SK-N-SH (cell line): ENCODE measurements at regions not wholly inside any gene's neighbourhood (a gene's known extent, or its start where the extent isn't known, plus 50 kb on each side); places are given as distances from the start of the nearest gene placed in this dataset.

Source experiments
- CTCF ChIA-PET: fragments of 300-600, 350-600 bp; formaldehyde crosslinking; extraction: SDS; loops from one replicate; lab custom pipeline; 2021; lab: Yijun Ruan, JAX
- POLR2A ChIA-PET: fragments of 350-600 bp; sonication (Branson Sonifier 250); formaldehyde crosslinking; extraction: SDS; loops from one replicate; lab custom pipeline; 2020; ENCODE audit warnings: antibody characterized with exemption, inconsistent platforms; lab: Yijun Ruan, JAX
- DNase-seq: peaks from one replicate; pipeline ENCODE4 v3.0.0; 2012
- H2AFZ ChIP-seq: fragments of 200-600 bp; sonication (generic); 2 replicates; pipeline ENCODE4 v1.8.1; 2016; ENCODE audit warnings: antibody characterized with exemption, mild to moderate bottlenecking, low read depth
- H3F3A ChIP-seq: fragments of 200-600 bp; sonication (generic); replicated peaks from 2 replicates; pipeline ENCODE3; 2016; ENCODE audit warnings: antibody characterized with exemption, mild to moderate bottlenecking; ENCODE audit not compliant: insufficient read depth
- H3K27ac ChIP-seq, 2 experiments: fragments of 200-500 bp in 1 of 2; fragments of 200-600 bp in 1 of 2; sonication (Bioruptor generic) in 1 of 2; sonication (generic), shearing (Covaris generic) in 1 of 2; 2 replicates each; pipeline versions ENCODE4 v1.5.1 to v1.6.1; 2014 to 2016; ENCODE audit warnings: low read depth in 2 of 2, inconsistent platforms in 1 of 2, low read length in 1 of 2, mild to moderate bottlenecking in 1 of 2, mixed read lengths in 1 of 2
- H3K27me3 ChIP-seq: fragments of 200-600 bp; sonication (generic), shearing (Covaris generic); 2 replicates; pipeline ENCODE4 v1.6.1; 2016; ENCODE audit warnings: mixed run types; ENCODE audit not compliant: insufficient read depth
- H3K36me3 ChIP-seq, 2 experiments: fragments of 200-500 bp in 1 of 2; fragments of 200-600 bp in 1 of 2; sonication (Bioruptor generic) in 1 of 2; sonication (generic) in 1 of 2; replicated peaks in 1 of 2; 2 replicates each; pipeline versions ENCODE3 to v1.5.1; 2014 to 2016; ENCODE audit warnings: low read length in 1 of 2, mild to moderate bottlenecking in 1 of 2; ENCODE audit not compliant: insufficient read depth in 2 of 2, control insufficient read depth in 1 of 2
- H3K4me1 ChIP-seq, 2 experiments: fragments of 200-500 bp in 1 of 2; fragments of 200-600 bp in 1 of 2; sonication (Bioruptor generic) in 1 of 2; sonication (generic), shearing (Covaris generic) in 1 of 2; 2 replicates each; pipeline versions ENCODE4 v1.5.1 to v1.6.1; 2014 to 2016; ENCODE audit warnings: low read depth in 1 of 2, low read length in 1 of 2, mixed run types in 1 of 2; ENCODE audit not compliant: insufficient read depth in 2 of 2, control insufficient read depth in 1 of 2
- H3K4me2 ChIP-seq: fragments of 200-600 bp; sonication (generic), shearing (Covaris generic); 2 replicates; pipeline ENCODE4 v1.6.1; 2017; ENCODE audit warnings: mixed run types
- H3K4me3 ChIP-seq, 2 experiments: fragments of 200-500 bp in 1 of 2; fragments of 200-600 bp in 1 of 2; sonication (Bioruptor generic) in 1 of 2; sonication (generic), shearing (Covaris generic) in 1 of 2; 2 replicates each; pipeline versions ENCODE4 v1.5.1 to v1.8.1; 2014 to 2016; ENCODE audit warnings: low read depth in 2 of 2, inconsistent platforms in 1 of 2, low read length in 1 of 2, mild to moderate bottlenecking in 1 of 2, mixed read lengths in 1 of 2, moderate library complexity in 1 of 2
- H3K79me2 ChIP-seq: fragments of 200-600 bp; sonication (generic); 2 replicates; pipeline ENCODE4 v1.8.1; 2017; ENCODE audit warnings: mild to moderate bottlenecking; ENCODE audit not compliant: insufficient read depth
- H3K9ac ChIP-seq: fragments of 200-600 bp; sonication (generic); 2 replicates; pipeline ENCODE4 v1.6.1; 2017; ENCODE audit warnings: mixed run types
- H3K9me2 ChIP-seq: fragments of 200-600 bp; sonication (generic); 2 replicates; pipeline ENCODE4 v1.6.1; 2017; ENCODE audit warnings: mixed run types
- H3K9me3 ChIP-seq: fragments of 200-600 bp; sonication (generic); 2 replicates; pipeline ENCODE4 v1.6.1; 2017; ENCODE audit warnings: mixed run types, mild to moderate bottlenecking, moderate library complexity
- H4K20me1 ChIP-seq: fragments of 200-600 bp; sonication (generic); 2 replicates; pipeline ENCODE4 v1.6.1; 2017; ENCODE audit warnings: mild to moderate bottlenecking, mixed run types; ENCODE audit not compliant: insufficient read depth
- CHD2 ChIP-seq: fragments of 150-350 bp; IDR thresholded peaks from 2 replicates; pipeline ENCODE4 v1.6.1; 2018; ENCODE audit warnings: low read length; ENCODE audit not compliant: partially characterized antibody
- ELF1 ChIP-seq: IDR thresholded peaks from 2 replicates; pipeline ENCODE4 v1.4.0; 2012
- EP300 ChIP-seq, 2 experiments: IDR thresholded peaks; 2 replicates each; pipeline versions ENCODE4 v1.4.0 to v1.6.1; 2012; ENCODE audit warnings: borderline replicate concordance in 1 of 2, low read depth in 1 of 2, low read length in 1 of 2
- EZH2phosphoT487 ChIP-seq: fragments of 200-600 bp; sonication (generic); IDR thresholded peaks from 2 replicates; pipeline ENCODE4 v1.6.1; 2017; ENCODE audit warnings: low read depth, mixed run types, mild to moderate bottlenecking, antibody characterized with exemption, moderate library complexity, borderline replicate concordance
- FOSL2 ChIP-seq: IDR thresholded peaks from 2 replicates; pipeline ENCODE4 v1.4.0; 2012; ENCODE audit warnings: low read depth, mild to moderate bottlenecking, moderate library complexity, borderline replicate concordance
- JUND ChIP-seq: IDR thresholded peaks from 2 replicates; pipeline ENCODE4 v1.4.0; 2012
- MAX ChIP-seq: IDR thresholded peaks from 2 replicates; pipeline ENCODE4 v1.4.0; 2012; ENCODE audit warnings: low read depth
- MEF2A ChIP-seq: IDR thresholded peaks from 2 replicates; pipeline ENCODE4 v1.4.0; 2012; ENCODE audit warnings: low read depth, borderline replicate concordance
- MXI1 ChIP-seq: IDR thresholded peaks from 2 replicates; pipeline ENCODE4 v1.6.1; 2012; ENCODE audit warnings: mild to moderate bottlenecking, low read depth, low read length, improper control_type of control experiment
- NFIC ChIP-seq: IDR thresholded peaks from 2 replicates; pipeline ENCODE4 v1.4.0; 2012; ENCODE audit warnings: borderline replicate concordance
- NRF1 ChIP-seq: IDR thresholded peaks from 2 replicates; pipeline ENCODE4 v1.6.1; 2012; ENCODE audit warnings: low read depth, mild to moderate bottlenecking, low read length
- PBX3 ChIP-seq: IDR thresholded peaks from 2 replicates; pipeline ENCODE4; 2012
- POLR2AphosphoS5 ChIP-seq: IDR thresholded peaks from 2 replicates; pipeline ENCODE4 v1.6.1; 2012; ENCODE audit warnings: low read depth, low read length
- RAD21 ChIP-seq: IDR thresholded peaks from 2 replicates; pipeline ENCODE4 v1.6.1; 2012; ENCODE audit warnings: mild to moderate bottlenecking, low read length
- RFX5 ChIP-seq: IDR thresholded peaks from 2 replicates; pipeline ENCODE4 v1.6.1; 2012; ENCODE audit warnings: mild to moderate bottlenecking, improper control_type of control experiment, low read length
- SMC3 ChIP-seq: IDR thresholded peaks from 2 replicates; pipeline ENCODE4 v1.6.1; 2012; ENCODE audit warnings: low read depth, low read length, improper control_type of control experiment
- TEAD4 ChIP-seq: IDR thresholded peaks from 2 replicates; pipeline ENCODE4 v1.4.0; 2012; ENCODE audit warnings: mild to moderate bottlenecking, borderline replicate concordance; ENCODE audit not compliant: insufficient read depth
- USF1 ChIP-seq: IDR thresholded peaks from 2 replicates; pipeline ENCODE4 v1.4.0; 2012; ENCODE audit warnings: low read depth, borderline replicate concordance
- YY1 ChIP-seq: IDR thresholded peaks from 2 replicates; pipeline ENCODE4 v1.4.0; 2012; ENCODE audit warnings: low read depth, mild to moderate bottlenecking
- WGBS: methylation state at CpG from one replicate; pipeline ENCODE4 v1.1.6; 2017; ENCODE audit warnings: low lambda C conversion rate; 5-methylcytosine and 5-hydroxymethylcytosine counted together
- TF ChIP-seq, protein P1 (sequence below): fragments of 150-350 bp; IDR thresholded peaks from 2 replicates; pipeline ENCODE4 v1.6.1; 2017; ENCODE audit warnings: antibody characterized with exemption, low read length, low read depth, borderline replicate concordance
- TF ChIP-seq, protein P2 (sequence below): IDR thresholded peaks from 2 replicates; pipeline ENCODE4 v1.6.1; 2012; ENCODE audit warnings: mild to moderate bottlenecking, low read depth, low read length, moderate library complexity

GRCh38 chr14:27927519-27927918 lies 839.1 kb upstream of the FOXG1 start:
- H3K36me3 ChIP-seq = no peaks in the 10 kb centered on the region
- no peak for TF ChIP-seq TEAD4
- no peak for TF ChIP-seq USF1
- TF ChIP-seq, protein P1, sequence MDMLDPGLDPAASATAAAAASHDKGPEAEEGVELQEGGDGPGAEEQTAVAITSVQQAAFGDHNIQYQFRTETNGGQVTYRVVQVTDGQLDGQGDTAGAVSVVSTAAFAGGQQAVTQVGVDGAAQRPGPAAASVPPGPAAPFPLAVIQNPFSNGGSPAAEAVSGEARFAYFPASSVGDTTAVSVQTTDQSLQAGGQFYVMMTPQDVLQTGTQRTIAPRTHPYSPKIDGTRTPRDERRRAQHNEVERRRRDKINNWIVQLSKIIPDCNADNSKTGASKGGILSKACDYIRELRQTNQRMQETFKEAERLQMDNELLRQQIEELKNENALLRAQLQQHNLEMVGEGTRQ = no peak
- TF ChIP-seq YY1 = no peak
- TF ChIP-seq EZH2phosphoT487 = no peak
- no peak for TF ChIP-seq JUND
- TF ChIP-seq MEF2A = no peak
- TF ChIP-seq EP300 (IDR thresholded peaks at IDR 0.05; ENCODE audit: borderline replicate concordance in 1 of 2, low read depth in 1 of 2, low read length in 1 of 2) = no peak
- no peak for TF ChIP-seq FOSL2
- no peak for TF ChIP-seq MXI1
- TF ChIP-seq PBX3 = no peak
- no peak for TF ChIP-seq NRF1
- no peak for TF ChIP-seq CHD2
- TF ChIP-seq RAD21 = no peak
- no peak for TF ChIP-seq POLR2AphosphoS5
- no peak for TF ChIP-seq SMC3
- TF ChIP-seq RFX5 = no peak
- no peaks in the 10 kb centered on the region for H4K20me1 ChIP-seq
- no peak overlapping the region for H3K9ac ChIP-seq
- H2AFZ ChIP-seq = no peak overlapping the region
- no peaks in the 10 kb centered on the region for H3K79me2 ChIP-seq
- H3K4me2 ChIP-seq = no peak overlapping the region
- ChIA-PET POLR2A (no interaction called here), CTCF (no interaction called here)
- DNase-seq = no peak
- no peaks in the 10 kb centered on the region for H3K4me1 ChIP-seq
- H3K27ac ChIP-seq = no peak overlapping the region
- no peaks in the 10 kb centered on the region for H3F3A ChIP-seq
- no peaks in the 10 kb centered on the region for H3K9me3 ChIP-seq
- no peaks in the 10 kb centered on the region for H3K27me3 ChIP-seq
- H3K9me2 ChIP-seq = no peaks in the 10 kb centered on the region
- H3K4me3 ChIP-seq = no peak overlapping the region

GRCh38 chr14:27929797-27930347 lies 836.7 kb upstream of the FOXG1 start:
- Histone ChIP-seq H3K79me2 (no peaks in the 10 kb centered on the region), H3K9me3 (no peaks in the 10 kb centered on the region), H4K20me1 (no peaks in the 10 kb centered on the region), H3K4me2 (no peak overlapping the region), H3K27me3 (no peaks in the 10 kb centered on the region), H2AFZ (no peak overlapping the region), H3K9me2 (no peaks in the 10 kb centered on the region), H3K36me3 (no peaks in the 10 kb centered on the region), H3K9ac (no peak overlapping the region), H3K27ac (no peak overlapping the region), H3K4me1 (no peaks in the 10 kb centered on the region), H3K4me3 (no peak overlapping the region), H3F3A (no peaks in the 10 kb centered on the region)
- DNase-seq = no peak
- CTCF ChIA-PET = no interaction called here
- WGBS = 4% methylated on average over 1 of the region's 1 CpG
- POLR2A ChIA-PET = no interaction called here
- TF ChIP-seq RAD21 = no peak
- TF ChIP-seq TEAD4 = no peak
- TF ChIP-seq, protein P2, sequence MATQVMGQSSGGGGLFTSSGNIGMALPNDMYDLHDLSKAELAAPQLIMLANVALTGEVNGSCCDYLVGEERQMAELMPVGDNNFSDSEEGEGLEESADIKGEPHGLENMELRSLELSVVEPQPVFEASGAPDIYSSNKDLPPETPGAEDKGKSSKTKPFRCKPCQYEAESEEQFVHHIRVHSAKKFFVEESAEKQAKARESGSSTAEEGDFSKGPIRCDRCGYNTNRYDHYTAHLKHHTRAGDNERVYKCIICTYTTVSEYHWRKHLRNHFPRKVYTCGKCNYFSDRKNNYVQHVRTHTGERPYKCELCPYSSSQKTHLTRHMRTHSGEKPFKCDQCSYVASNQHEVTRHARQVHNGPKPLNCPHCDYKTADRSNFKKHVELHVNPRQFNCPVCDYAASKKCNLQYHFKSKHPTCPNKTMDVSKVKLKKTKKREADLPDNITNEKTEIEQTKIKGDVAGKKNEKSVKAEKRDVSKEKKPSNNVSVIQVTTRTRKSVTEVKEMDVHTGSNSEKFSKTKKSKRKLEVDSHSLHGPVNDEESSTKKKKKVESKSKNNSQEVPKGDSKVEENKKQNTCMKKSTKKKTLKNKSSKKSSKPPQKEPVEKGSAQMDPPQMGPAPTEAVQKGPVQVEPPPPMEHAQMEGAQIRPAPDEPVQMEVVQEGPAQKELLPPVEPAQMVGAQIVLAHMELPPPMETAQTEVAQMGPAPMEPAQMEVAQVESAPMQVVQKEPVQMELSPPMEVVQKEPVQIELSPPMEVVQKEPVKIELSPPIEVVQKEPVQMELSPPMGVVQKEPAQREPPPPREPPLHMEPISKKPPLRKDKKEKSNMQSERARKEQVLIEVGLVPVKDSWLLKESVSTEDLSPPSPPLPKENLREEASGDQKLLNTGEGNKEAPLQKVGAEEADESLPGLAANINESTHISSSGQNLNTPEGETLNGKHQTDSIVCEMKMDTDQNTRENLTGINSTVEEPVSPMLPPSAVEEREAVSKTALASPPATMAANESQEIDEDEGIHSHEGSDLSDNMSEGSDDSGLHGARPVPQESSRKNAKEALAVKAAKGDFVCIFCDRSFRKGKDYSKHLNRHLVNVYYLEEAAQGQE = no peak
- no peak for TF ChIP-seq EP300 (IDR thresholded peaks at IDR 0.05; ENCODE audit: borderline replicate concordance in 1 of 2, low read depth in 1 of 2, low read length in 1 of 2)
- TF ChIP-seq MEF2A = no peak
- no peak for TF ChIP-seq EZH2phosphoT487
- no peak for TF ChIP-seq NRF1
- TF ChIP-seq NFIC = no peak
- no peak for TF ChIP-seq MAX
- TF ChIP-seq ELF1 = no peak
